Activated CD4-positive, alpha-beta T cell treated with anti-CD3 and anti-CD28 coated beads, Interleukin-2, amount 50 U/mL, for 16 hours (primary cell): ENCODE measurements at regions not wholly inside any gene's neighbourhood (a gene's known extent, or its start where the extent isn't known, plus 50 kb on each side); places are given as distances from the start of the nearest gene placed in this dataset.
A peak's percentile ranks its signal among the peaks of the same experiment; 100 is the strongest.

ENCODE experiments used
- DNase-seq: peaks from one replicate; pipeline ENCODE4 v3.0.0-alpha.2; 2020

DNA sequence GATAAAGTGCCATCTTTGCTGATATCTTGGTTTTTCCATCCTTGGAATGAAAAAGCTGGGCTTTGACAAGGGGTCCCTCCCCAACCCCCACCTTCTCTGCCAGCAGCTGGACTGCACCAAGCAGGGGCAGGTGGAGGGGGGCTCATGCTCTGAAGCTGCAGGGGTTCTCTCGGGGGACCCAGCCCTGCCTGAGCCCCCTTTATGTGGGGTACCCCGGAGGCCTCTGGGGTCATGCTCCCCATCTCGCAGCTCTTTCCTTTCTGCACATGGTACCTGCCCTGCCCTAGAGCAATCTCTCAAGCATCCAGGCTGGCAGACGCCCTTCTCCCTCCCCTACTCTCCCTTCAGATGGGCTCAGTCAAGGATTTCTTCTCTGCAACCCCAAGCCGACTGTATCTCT lies 146.7 kb upstream of the PTPN1 start:
- no peak for DNase-seq

- DNase-seq = no peak
Measured at GRCh38 chr20:50364542-50364941, 145.6 kb upstream of the PTPN1 start.

- peak; percentile 46 for DNase-seq
Measured at GRCh38 chr20:50366270-50367103, 143.7 kb upstream of the PTPN1 start.

- DNase-seq = no peak
Measured at GRCh38 chr20:50367104-50367674, 143.0 kb upstream of the PTPN1 start.

GRCh38 chr20:50367739-50368375 lies 142.3 kb upstream of the PTPN1 start:
- DNase-seq = no peak

GRCh38 chr20:50368386-50368785 lies 141.8 kb upstream of the PTPN1 start:
- DNase-seq = no peak

DNA sequence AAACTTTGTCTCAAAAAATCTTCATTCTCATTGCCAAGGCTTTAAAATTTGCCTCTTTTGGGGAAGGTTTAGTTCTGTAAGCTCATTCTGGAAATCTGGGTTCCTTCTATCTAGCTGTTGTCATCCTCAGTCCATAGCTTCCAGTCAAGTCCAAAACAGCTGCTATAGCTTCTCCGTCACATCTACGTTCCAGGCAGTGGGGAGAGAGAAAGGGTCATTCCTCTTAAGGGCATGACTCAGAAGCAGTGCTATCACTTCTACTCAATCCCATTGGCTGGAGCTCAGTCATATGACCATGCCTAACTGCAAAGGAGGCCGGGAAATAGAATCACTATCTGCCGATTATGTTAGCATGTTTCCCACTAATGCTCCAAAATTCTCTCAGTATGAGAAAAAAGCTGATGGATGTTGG lies 141.4 kb upstream of the PTPN1 start:
- DNase-seq = no peak

DNA sequence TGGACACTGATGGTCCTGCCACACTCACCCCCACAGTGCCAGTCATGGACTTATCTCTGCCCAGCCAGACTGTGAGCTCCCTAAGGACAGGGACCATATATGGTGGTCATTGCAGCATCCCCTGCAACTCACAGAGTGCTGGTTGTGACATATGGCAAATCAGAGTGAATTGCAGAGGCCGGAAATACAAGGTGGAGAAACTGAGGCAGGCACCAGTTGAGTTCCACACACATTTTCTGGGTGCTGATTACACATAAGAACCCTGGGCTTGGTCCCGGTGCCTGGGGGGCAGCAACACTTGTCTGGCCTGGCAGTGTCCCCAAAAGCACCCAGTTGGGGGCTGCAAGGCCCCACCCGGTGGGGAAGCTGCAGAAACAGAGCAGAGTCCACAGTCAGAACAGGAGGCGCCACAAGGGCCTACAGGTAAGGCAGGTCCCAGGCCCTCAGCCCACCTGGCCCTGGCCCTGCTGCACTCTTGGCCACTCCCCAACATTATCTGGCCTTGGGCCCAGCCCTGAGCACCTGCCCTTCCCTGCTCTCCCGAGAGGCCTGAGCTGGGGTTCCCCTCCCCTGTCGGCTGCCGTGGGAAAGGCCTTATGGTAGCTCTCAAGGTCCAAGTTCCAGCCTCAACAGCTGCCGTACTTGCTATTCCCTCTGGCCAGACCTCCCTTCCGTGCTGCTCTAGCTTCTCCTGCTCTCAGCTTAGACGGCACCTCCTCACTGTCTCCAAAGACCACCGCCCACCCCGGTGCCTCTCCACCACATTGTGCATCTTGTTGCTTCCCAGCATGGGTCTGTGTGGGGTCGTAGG lies 140.8 kb upstream of the PTPN1 start:
- DNase-seq = no peak

- DNase-seq = no peak
Measured at GRCh38 chr20:50370036-50370566, 140.1 kb upstream of the PTPN1 start.

GRCh38 chr20:50371878-50372769 lies 138.1 kb upstream of the PTPN1 start:
- no peak for DNase-seq

DNA sequence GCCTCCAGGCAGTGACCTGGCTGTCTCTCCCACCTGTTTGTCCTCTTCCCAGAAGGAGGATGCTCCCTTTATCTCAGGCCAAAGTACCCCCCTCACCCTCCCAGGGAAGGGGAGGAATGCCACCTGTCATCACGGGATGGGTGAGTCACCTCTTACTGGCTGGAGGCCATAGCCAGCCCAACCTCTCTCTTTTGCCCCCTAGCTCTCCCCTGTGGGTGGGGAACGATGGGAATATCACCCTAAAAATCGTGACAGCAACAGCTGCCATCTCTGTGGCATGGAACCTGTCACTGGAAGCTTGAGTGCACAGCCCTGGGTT lies 137.5 kb upstream of the PTPN1 start:
- DNase-seq = no peak

GRCh38 chr20:50373674-50374286 lies 136.4 kb upstream of the PTPN1 start:
- no peak for DNase-seq

DNA sequence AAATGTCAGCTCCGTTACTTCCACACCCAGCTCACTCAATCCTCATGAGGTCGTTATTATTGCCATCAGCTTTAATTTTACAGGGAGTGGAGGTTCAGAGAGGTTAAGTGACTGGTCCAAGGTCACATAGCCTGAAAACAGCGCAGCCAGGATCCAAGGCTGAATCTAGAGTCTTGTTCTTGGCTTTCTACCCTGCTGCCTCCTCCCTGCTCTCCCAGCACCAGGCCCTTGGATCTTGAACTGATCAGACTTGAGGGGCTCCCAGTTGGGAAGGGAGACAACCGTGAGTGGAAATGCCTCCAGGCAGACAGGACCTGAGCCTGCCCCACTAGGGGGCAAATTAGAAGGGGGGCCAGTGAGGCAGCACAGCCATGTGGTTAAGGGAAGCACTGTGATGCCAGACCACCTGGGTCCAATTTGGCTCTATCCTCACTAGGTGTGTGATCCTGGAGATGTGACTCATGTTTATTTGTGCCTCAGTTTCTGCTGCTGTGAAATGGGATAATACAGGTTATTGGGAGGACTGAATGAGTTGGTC lies 135.6 kb upstream of the PTPN1 start:
- DNase-seq = no peak

DNA sequence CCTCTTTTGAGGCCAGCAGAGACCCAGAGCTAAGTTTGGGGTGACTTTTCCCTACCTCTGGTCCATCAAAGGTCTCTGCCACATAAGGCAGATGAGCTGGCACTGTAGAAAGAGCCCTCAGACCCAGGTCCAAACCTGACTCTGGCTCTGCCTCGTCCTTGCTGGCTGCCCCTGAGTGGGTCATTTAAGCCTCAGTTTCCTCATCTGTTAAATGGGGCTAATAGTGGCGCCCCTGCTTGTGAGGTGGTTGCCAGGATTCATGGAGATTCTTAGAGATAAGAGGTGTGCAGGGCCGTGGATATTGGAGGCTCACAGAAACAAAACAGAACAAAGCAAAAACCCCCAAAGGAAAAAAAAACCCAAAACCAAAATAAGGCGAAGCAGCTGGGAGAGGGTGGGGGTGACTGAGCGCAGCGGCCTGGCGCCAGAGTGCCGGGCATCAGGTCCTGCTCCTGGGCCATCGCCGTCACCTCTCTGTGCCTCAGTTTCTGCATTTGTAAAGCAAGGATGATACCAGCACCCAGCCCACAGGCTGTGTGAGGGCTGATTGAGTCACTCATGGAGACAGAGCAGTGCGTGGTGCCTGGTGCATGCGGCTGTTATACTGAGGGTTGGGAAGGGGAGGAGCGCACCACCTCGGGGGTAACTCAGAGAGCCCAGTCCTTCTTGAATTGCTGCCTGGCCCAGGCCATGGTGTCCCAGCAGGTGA lies 133.8 kb upstream of the PTPN1 start:
- DNase-seq = no peak

DNA sequence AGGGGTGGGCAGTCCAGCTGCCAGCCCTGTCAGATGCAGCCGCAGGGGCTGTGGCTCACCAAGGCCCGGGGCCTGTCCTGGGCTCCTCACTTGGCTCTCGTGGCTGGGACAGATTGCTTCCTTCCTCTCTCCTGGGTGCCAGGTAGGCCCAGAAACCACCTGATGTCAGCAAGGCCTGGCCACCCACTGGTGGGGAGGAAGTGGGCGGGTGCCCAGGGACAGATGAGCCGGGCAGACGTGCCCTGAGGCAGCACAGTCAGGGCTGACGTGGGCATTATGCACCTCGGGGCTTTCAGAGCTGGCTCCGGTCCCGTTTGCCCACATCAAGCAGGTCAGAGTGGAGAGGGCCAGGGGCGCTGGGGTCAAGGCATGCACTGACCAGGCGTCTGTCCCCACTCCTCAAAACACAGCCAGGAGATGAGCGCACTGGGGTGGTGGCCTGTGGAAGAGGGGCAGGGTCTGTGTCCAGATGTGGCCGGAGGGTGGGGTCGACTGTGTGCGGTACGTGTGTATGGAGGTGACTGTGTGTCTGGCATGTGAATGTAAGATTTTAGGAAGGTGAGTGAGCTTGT lies 133.2 kb upstream of the PTPN1 start:
- DNase-seq = no peak

GRCh38 chr20:50378170-50379000 lies 131.8 kb upstream of the PTPN1 start:
- no peak for DNase-seq

- no peak for DNase-seq
Measured at GRCh38 chr20:50379049-50379990, 130.9 kb upstream of the PTPN1 start.

DNA sequence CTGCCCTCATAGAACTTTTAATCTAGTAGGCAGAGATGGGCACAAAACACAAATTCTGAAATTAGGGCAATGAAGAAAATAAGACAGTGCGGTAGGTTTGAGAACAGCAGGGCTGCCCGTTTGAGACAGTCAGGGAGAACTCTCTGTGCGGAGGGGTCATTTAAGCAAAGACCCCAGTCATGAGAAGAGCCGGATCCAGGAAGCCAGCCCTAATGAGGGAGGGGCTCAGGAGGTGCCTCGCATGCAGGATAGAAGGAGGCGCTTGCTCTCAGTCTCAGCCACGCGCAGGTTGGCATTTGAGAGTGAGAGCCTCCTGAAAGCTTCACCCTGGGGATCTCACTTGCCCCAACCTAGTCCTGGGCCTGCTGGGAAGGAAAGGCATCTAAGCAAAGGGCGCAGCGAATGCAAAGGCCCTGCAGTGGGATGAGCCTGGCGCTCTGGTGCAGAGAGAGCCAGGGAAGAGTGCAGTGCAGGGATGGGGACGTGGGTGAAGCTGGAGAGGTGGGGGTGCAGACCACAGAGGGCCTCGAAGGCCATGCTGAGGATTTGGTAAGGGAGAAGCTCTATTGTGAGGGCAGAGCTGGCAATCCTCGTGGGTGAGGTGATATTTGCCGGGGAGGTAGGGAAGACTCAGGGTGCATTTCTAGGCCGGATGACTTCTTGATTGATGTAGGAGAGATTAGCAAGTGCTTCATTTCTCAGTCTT lies 130.0 kb upstream of the PTPN1 start:
- no peak for DNase-seq
